ENCODE measurements at regions not wholly inside any gene's neighbourhood (a gene's known extent, or its start where the extent isn't known, plus 50 kb on each side); places are given as distances from the start of the nearest gene placed in this dataset.

- Histone ChIP-seq H3K36me3 (ENCODE audit: insufficient read depth, low read length) (no peaks in the 10 kb centered on the region), H3F3A (ENCODE audit: low read depth) (no peaks in the 10 kb centered on the region), H4K20me1 (ENCODE audit: insufficient read depth, low read length, poor library complexity, severe bottlenecking) (no peaks in the 10 kb centered on the region), H2AFZ (ENCODE audit: low read length) (no peak overlapping the region), H3K9me3 (ENCODE audit: insufficient read depth, low read depth, low read length) (no peaks in the 10 kb centered on the region), H3K9ac (ENCODE audit: low read depth, low read length, poor library complexity, severe bottlenecking) (no peak overlapping the region), H3K4me3 (ENCODE audit: low read length, poor library complexity, severe bottlenecking) (no peak overlapping the region), H3K27me3 (ENCODE audit: insufficient read depth, low read length, poor library complexity, severe bottlenecking) (no peaks in the 10 kb centered on the region), H3K4me2 (ENCODE audit: low read depth, low read length, poor library complexity, severe bottlenecking) (no peak overlapping the region), H3K4me1 (ENCODE audit: insufficient read depth, low read length, poor library complexity, severe bottlenecking) (no peaks in the 10 kb centered on the region), H3K9me2 (replicated peaks; ENCODE audit: low read depth, low read length) (no peaks in the 10 kb centered on the region), H3K79me2 (ENCODE audit: insufficient read depth, low read length) (no peaks in the 10 kb centered on the region)
- TF ChIP-seq CTCF (conservative IDR thresholded peaks at IDR 0.05; ENCODE audit: low read length), result no peak
- TF ChIP-seq EZH2phosphoT487 (IDR thresholded peaks at IDR 0.05; ENCODE audit: borderline replicate concordance), result no peak
These were observed 513.1 kb downstream of the SLITRK6 start for GRCh38 chr13:85286081-85286480.

- H4K20me1 ChIP-seq (ENCODE audit: insufficient read depth, low read length, poor library complexity, severe bottlenecking), result no peaks in the 10 kb centered on the region
- H3K9ac ChIP-seq (ENCODE audit: low read depth, low read length, poor library complexity, severe bottlenecking), result no peak overlapping the region
- TF ChIP-seq CTCF (conservative IDR thresholded peaks at IDR 0.05; ENCODE audit: low read length), result no peak
- TF ChIP-seq EZH2phosphoT487 (IDR thresholded peaks at IDR 0.05; ENCODE audit: borderline replicate concordance), result no peak
- H3K36me3 ChIP-seq (ENCODE audit: insufficient read depth, low read length), result no peaks in the 10 kb centered on the region
- H3K79me2 ChIP-seq (ENCODE audit: insufficient read depth, low read length), result no peaks in the 10 kb centered on the region
- H2AFZ ChIP-seq (ENCODE audit: low read length), result no peak overlapping the region
- no peaks in the 10 kb centered on the region for H3K9me3 ChIP-seq (ENCODE audit: insufficient read depth, low read depth, low read length)
- no peak overlapping the region for H3K4me3 ChIP-seq (ENCODE audit: low read length, poor library complexity, severe bottlenecking)
- no peaks in the 10 kb centered on the region for H3K9me2 ChIP-seq (replicated peaks; ENCODE audit: low read depth, low read length)
- H3K27me3 ChIP-seq (ENCODE audit: insufficient read depth, low read length, poor library complexity, severe bottlenecking), result no peaks in the 10 kb centered on the region
- no peaks in the 10 kb centered on the region for H3F3A ChIP-seq (ENCODE audit: low read depth)
- H3K4me2 ChIP-seq (ENCODE audit: low read depth, low read length, poor library complexity, severe bottlenecking), result no peak overlapping the region
- no peaks in the 10 kb centered on the region for H3K4me1 ChIP-seq (ENCODE audit: insufficient read depth, low read length, poor library complexity, severe bottlenecking)
These were observed 514.9 kb downstream of the SLITRK6 start for GRCh38 chr13:85284349-85284748.

DNA sequence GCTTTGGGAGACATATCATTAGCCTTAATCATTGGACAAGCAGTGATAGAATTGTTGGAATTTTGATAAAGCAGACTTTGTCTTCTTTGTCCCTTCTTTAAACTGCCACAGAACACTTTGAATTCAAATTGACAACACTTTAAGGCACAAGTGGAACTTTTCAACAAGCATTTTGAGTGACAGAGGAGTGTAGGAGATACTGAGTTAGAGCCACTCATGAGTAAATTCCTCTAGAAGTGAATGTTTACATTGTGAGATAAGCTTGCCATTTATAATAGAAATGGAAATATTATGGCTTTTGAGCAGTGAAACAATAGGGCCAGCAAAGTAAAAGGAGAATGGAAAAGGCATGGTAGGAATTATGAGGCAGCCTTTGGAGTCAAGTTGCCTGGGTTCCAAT lies 515.8 kb downstream of the SLITRK6 start:
- Histone ChIP-seq H3K4me1 (ENCODE audit: insufficient read depth, low read length, poor library complexity, severe bottlenecking) (no peaks in the 10 kb centered on the region), H2AFZ (ENCODE audit: low read length) (no peak overlapping the region), H3K4me2 (ENCODE audit: low read depth, low read length, poor library complexity, severe bottlenecking) (no peak overlapping the region)

DNA sequence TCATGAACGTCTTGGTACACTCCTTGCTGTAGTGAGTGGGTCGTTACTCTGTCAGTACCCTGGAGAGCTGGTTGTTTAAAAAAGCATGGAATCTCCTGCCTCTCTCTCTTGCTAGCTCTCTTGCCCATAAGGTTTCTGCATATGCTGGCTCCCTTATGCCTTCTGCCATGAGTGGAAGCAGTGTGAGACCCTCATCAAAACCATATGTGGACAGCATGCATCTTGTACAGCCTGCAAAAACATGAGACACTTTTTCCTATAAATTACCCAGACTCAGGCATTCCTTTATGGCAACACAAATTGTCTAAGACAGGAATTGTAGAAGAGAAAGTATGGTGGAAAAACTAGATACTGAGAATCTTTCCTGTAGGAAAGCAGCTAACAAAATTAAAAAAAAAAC lies 516.3 kb downstream of the SLITRK6 start:
- H3K4me1 ChIP-seq (ENCODE audit: insufficient read depth, low read length, poor library complexity, severe bottlenecking), result no peaks in the 10 kb centered on the region

More for the DNA sequence above, 515.8 kb downstream of the SLITRK6 start:
- Histone ChIP-seq H3K36me3 (ENCODE audit: insufficient read depth, low read length) (no peaks in the 10 kb centered on the region), H3K9ac (ENCODE audit: low read depth, low read length, poor library complexity, severe bottlenecking) (no peak overlapping the region), H3K79me2 (ENCODE audit: insufficient read depth, low read length) (no peaks in the 10 kb centered on the region), H3K9me2 (replicated peaks; ENCODE audit: low read depth, low read length) (no peaks in the 10 kb centered on the region), H3F3A (ENCODE audit: low read depth) (no peaks in the 10 kb centered on the region), H3K27me3 (ENCODE audit: insufficient read depth, low read length, poor library complexity, severe bottlenecking) (no peaks in the 10 kb centered on the region), H4K20me1 (ENCODE audit: insufficient read depth, low read length, poor library complexity, severe bottlenecking) (no peaks in the 10 kb centered on the region), H3K4me3 (ENCODE audit: low read length, poor library complexity, severe bottlenecking) (no peak overlapping the region), H3K9me3 (ENCODE audit: insufficient read depth, low read depth, low read length) (no peaks in the 10 kb centered on the region)
- no peak for TF ChIP-seq EZH2phosphoT487 (IDR thresholded peaks at IDR 0.05; ENCODE audit: borderline replicate concordance)

More for the DNA sequence above, 516.3 kb downstream of the SLITRK6 start:
- H3K9me3 ChIP-seq (ENCODE audit: insufficient read depth, low read depth, low read length), result no peaks in the 10 kb centered on the region
- TF ChIP-seq EZH2phosphoT487 (IDR thresholded peaks at IDR 0.05; ENCODE audit: borderline replicate concordance) (no peak), CTCF (conservative IDR thresholded peaks at IDR 0.05; ENCODE audit: low read length) (no peak)
- H3K4me2 ChIP-seq (ENCODE audit: low read depth, low read length, poor library complexity, severe bottlenecking), result no peak overlapping the region
- H3K79me2 ChIP-seq (ENCODE audit: insufficient read depth, low read length), result no peaks in the 10 kb centered on the region
- no peaks in the 10 kb centered on the region for H3K27me3 ChIP-seq (ENCODE audit: insufficient read depth, low read length, poor library complexity, severe bottlenecking)
- no peaks in the 10 kb centered on the region for H3F3A ChIP-seq (ENCODE audit: low read depth)
- no peaks in the 10 kb centered on the region for H3K36me3 ChIP-seq (ENCODE audit: insufficient read depth, low read length)
- no peak overlapping the region for H3K4me3 ChIP-seq (ENCODE audit: low read length, poor library complexity, severe bottlenecking)
- H3K9me2 ChIP-seq (replicated peaks; ENCODE audit: low read depth, low read length), result no peaks in the 10 kb centered on the region
- H3K9ac ChIP-seq (ENCODE audit: low read depth, low read length, poor library complexity, severe bottlenecking), result no peak overlapping the region
- H2AFZ ChIP-seq (ENCODE audit: low read length), result no peak overlapping the region
- H4K20me1 ChIP-seq (ENCODE audit: insufficient read depth, low read length, poor library complexity, severe bottlenecking), result no peaks in the 10 kb centered on the region
